ENCODE measurements at regions not wholly inside any gene's neighbourhood (a gene's known extent, or its start where the extent isn't known, plus 50 kb on each side); places are given as distances from the start of the nearest gene placed in this dataset.

DNA sequence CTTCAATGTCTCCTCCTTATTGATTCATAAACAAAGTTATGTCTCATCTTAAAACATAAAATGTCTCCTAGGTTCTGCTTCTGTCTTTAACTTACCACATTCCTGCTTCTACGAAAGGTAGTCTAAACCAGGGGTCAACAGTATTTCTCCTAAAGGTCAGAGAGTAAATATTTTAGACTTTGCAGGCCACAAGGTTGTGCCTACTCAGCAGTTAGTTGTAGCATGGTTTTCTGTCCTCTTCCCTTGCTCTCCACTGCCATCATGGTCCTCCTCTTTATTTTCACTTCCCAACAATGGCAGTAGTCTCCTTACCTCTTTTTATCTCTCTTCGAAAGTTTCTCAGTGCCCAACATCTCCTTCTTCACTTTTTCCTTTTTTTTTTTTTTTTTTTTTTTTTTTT, 68.3 kb upstream of the LRP1B start:
- no peak for DNase-seq (ENCODE audit: low spot score)
- no TSS peak for BruUV-seq (replicated peaks)
- H3K27me3 ChIP-seq (replicated peaks; ENCODE audit: insufficient read depth, low read depth, low read length, poor library complexity) = no peaks in the 10 kb centered on the region
- ChIA-PET CTCF (no interaction called here), POLR2A (ENCODE audit: low non-redundant PET) (interaction anchor here (0.6 kb wide), 1 partner anchor 1344 kb away, joined by 6 read pairs; no protein-coding TSS in a partner anchor)
- no peaks in the 10 kb centered on the region for H3K4me1 ChIP-seq (ENCODE audit: insufficient read depth, low read length, poor library complexity, severe bottlenecking)
- no peak overlapping the region for H3K27ac ChIP-seq (ENCODE audit: low read depth, low read length, poor library complexity, severe bottlenecking)
- TF ChIP-seq EZH2 (IDR thresholded peaks at IDR 0.05; ENCODE audit: borderline replicate concordance, low read depth, low read length, poor library complexity, severe bottlenecking) = no peak
- TF ChIP-seq, protein P1, sequence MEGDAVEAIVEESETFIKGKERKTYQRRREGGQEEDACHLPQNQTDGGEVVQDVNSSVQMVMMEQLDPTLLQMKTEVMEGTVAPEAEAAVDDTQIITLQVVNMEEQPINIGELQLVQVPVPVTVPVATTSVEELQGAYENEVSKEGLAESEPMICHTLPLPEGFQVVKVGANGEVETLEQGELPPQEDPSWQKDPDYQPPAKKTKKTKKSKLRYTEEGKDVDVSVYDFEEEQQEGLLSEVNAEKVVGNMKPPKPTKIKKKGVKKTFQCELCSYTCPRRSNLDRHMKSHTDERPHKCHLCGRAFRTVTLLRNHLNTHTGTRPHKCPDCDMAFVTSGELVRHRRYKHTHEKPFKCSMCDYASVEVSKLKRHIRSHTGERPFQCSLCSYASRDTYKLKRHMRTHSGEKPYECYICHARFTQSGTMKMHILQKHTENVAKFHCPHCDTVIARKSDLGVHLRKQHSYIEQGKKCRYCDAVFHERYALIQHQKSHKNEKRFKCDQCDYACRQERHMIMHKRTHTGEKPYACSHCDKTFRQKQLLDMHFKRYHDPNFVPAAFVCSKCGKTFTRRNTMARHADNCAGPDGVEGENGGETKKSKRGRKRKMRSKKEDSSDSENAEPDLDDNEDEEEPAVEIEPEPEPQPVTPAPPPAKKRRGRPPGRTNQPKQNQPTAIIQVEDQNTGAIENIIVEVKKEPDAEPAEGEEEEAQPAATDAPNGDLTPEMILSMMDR (conservative IDR thresholded peaks at IDR 0.05; ENCODE audit: low read depth, low read length) = no peak
- H3K36me3 ChIP-seq (ENCODE audit: insufficient read depth, low read length, poor library complexity, severe bottlenecking) = no peaks in the 10 kb centered on the region
- intact Hi-C loops (cut with micrococcal nuclease; ENCODE audit: unreplicated experiment) = no loop called here
- no peaks in the 10 kb centered on the region for H3K9me3 ChIP-seq (ENCODE audit: low read depth, low read length, poor library complexity, severe bottlenecking)
- no peak overlapping the region for H3K4me3 ChIP-seq (ENCODE audit: low read depth, low read length, poor library complexity, severe bottlenecking)

DNA sequence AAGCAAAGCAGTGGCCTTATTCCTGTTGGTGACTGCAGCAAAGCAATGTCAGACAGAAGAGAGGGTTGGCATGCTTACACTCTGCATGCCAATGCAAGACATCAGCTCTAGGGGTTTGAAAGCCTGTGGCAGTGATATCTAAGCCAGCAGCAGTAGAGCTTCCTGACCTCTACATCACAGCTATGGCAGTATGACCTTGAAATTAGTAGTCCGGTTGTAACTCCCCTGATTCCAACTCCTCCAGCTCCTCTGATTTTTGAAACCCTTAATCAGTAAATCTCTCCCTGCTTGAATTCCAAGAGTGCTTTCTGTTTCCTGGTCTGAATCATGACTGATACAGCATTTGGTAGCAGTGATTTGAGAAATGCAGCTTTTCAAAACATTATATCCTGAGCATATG, 60.0 kb upstream of the LRP1B start:
- DNase-seq (ENCODE audit: low spot score) = peak; percentile 14
- H3K27ac ChIP-seq (ENCODE audit: low read depth, low read length, poor library complexity, severe bottlenecking) = peak overlapping the region; percentile 16
- peaks cover 22% of the 10 kb centered on the region for H3K4me1 ChIP-seq (ENCODE audit: insufficient read depth, low read length, poor library complexity, severe bottlenecking)
- H3K36me3 ChIP-seq (ENCODE audit: insufficient read depth, low read length, poor library complexity, severe bottlenecking) = no peaks in the 10 kb centered on the region
- TF ChIP-seq, protein P1 (conservative IDR thresholded peaks at IDR 0.05; ENCODE audit: low read depth, low read length) = no peak
- H3K4me3 ChIP-seq (ENCODE audit: low read depth, low read length, poor library complexity, severe bottlenecking) = no peak overlapping the region
- intact Hi-C loops (cut with micrococcal nuclease; ENCODE audit: unreplicated experiment) = no loop called here
- ChIA-PET POLR2A (ENCODE audit: low non-redundant PET) (interaction anchor here (0.6 kb wide), 1 partner anchor 225 kb away, joined by 4 read pairs; no protein-coding TSS in a partner anchor), CTCF (no interaction called here)
- H3K27me3 ChIP-seq (replicated peaks; ENCODE audit: insufficient read depth, low read depth, low read length, poor library complexity) = no peaks in the 10 kb centered on the region
- H3K9me3 ChIP-seq (ENCODE audit: low read depth, low read length, poor library complexity, severe bottlenecking) = no peaks in the 10 kb centered on the region
- no TSS peak for BruUV-seq (replicated peaks)

DNA sequence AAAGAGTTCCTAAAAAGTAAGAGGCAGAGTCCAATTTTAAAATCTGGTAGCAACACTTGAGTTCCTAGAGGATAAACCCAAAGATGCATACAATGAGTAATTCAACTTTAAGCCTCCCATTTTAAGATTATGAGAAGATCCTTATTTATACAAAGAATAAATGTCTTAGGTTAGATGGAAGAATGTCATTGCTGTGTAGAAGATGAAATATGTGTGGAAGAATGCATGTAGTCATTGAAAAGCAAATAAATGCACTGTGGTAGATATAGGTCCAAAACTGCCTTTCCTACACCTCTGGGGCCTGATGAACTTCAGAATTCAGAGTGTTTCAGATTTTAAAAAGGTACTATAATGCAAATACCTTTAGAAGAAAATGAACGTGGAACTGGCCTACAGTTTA, 58.7 kb upstream of the LRP1B start:
- POLR2A ChIA-PET (ENCODE audit: low non-redundant PET) = no interaction called here
- CTCF ChIA-PET = no interaction called here
- DNase-seq (ENCODE audit: low spot score) = no peak
- no peaks in the 10 kb centered on the region for H3K9me3 ChIP-seq (ENCODE audit: low read depth, low read length, poor library complexity, severe bottlenecking)
- H3K27me3 ChIP-seq (replicated peaks; ENCODE audit: insufficient read depth, low read depth, low read length, poor library complexity) = no peaks in the 10 kb centered on the region
- TF ChIP-seq EZH2 (IDR thresholded peaks at IDR 0.05; ENCODE audit: borderline replicate concordance, low read depth, low read length, poor library complexity, severe bottlenecking) = no peak
- TF ChIP-seq, protein P1 (conservative IDR thresholded peaks at IDR 0.05; ENCODE audit: low read depth, low read length) = no peak
- no peak overlapping the region for H3K27ac ChIP-seq (ENCODE audit: low read depth, low read length, poor library complexity, severe bottlenecking)
- H3K4me3 ChIP-seq (ENCODE audit: low read depth, low read length, poor library complexity, severe bottlenecking) = no peak overlapping the region
- no TSS peak for BruUV-seq (replicated peaks)
- intact Hi-C loops (cut with micrococcal nuclease; ENCODE audit: unreplicated experiment) = no loop called here
- no peaks in the 10 kb centered on the region for H3K36me3 ChIP-seq (ENCODE audit: insufficient read depth, low read length, poor library complexity, severe bottlenecking)
- peaks cover 30% of the 10 kb centered on the region for H3K4me1 ChIP-seq (ENCODE audit: insufficient read depth, low read length, poor library complexity, severe bottlenecking)
